Mucosa of stomach (tissue), 1 donor: ENCODE measurements at regions not wholly inside any gene's neighbourhood (a gene's known extent, or its start where the extent isn't known, plus 50 kb on each side); places are given as distances from the start of the nearest gene placed in this dataset.

ENCODE experiments used
- H3K27me3 ChIP-seq: one replicate; pipeline ENCODE4 v1.7.0; 2013; ENCODE audit warnings: mild to moderate bottlenecking, low read length; ENCODE audit not compliant: control insufficient read depth, insufficient read depth
- H3K36me3 ChIP-seq: one replicate; pipeline ENCODE4 v1.7.0; 2013; ENCODE audit warnings: low read length; ENCODE audit not compliant: control insufficient read depth, insufficient read depth
- H3K4me1 ChIP-seq: one replicate; pipeline ENCODE4 v1.7.0; 2013; ENCODE audit warnings: mild to moderate bottlenecking, low read length; ENCODE audit not compliant: control insufficient read depth, insufficient read depth
- H3K4me3 ChIP-seq: one replicate; pipeline ENCODE4 v1.7.0; 2013; ENCODE audit warnings: low read length
- H3K9ac ChIP-seq: one replicate; pipeline ENCODE4 v1.7.0; 2013; ENCODE audit warnings: mild to moderate bottlenecking, low read length, moderate library complexity
- H3K9me3 ChIP-seq: one replicate; pipeline ENCODE4 v1.7.0; 2013; ENCODE audit warnings: mild to moderate bottlenecking, low read length, moderate library complexity; ENCODE audit not compliant: control insufficient read depth
- donor health status: Pancreatic carcinoma.

DNA sequence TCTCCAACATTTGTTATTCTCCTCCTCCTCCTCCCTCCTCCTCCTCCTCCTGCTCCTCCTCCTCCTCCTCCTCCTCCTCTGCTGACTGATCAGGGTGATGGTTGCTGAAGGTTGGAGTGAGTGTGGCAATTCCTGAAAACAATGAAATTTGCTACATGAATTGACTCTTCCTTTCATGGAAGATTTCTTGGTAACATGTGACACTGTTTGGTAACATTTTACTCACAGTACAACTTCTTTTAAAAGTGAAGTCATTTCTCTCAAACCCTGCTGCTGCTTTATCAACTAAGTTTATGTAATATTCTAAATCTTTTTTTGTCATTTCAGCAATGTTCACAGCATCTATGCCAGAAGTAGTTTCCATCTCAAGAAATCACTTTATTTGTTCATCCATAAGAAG lies 543.0 kb downstream of the MAFB start:
- Histone ChIP-seq H3K9ac (no peak overlapping the region), H3K4me3 (no peak overlapping the region), H3K27me3 (no peaks in the 10 kb centered on the region), H3K4me1 (no peaks in the 10 kb centered on the region), H3K9me3 (no peaks in the 10 kb centered on the region), H3K36me3 (no peaks in the 10 kb centered on the region)

DNA sequence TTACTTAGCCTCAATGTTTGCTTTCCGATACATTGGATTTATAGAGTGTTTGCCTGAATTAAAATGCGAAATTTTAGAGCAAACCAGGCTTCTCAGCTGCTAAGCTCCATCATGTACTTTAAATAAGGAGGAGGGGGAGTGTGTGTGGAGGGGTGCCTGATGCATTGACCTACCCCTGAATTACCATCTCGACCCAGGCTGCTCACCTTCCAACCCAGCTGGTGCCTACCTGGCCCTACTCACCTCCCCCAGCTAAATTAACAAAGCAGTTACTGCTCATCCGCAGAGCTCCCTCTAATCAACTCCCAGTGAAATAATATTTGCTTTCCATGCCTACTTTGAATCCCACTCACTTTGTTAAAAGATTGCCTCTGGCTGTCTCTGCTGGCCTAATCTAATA lies 544.5 kb downstream of the MAFB start:
- no peaks in the 10 kb centered on the region for H3K36me3 ChIP-seq
- no peak overlapping the region for H3K4me3 ChIP-seq
- no peaks in the 10 kb centered on the region for H3K4me1 ChIP-seq
- no peaks in the 10 kb centered on the region for H3K27me3 ChIP-seq
- no peaks in the 10 kb centered on the region for H3K9me3 ChIP-seq
- no peak overlapping the region for H3K9ac ChIP-seq

DNA sequence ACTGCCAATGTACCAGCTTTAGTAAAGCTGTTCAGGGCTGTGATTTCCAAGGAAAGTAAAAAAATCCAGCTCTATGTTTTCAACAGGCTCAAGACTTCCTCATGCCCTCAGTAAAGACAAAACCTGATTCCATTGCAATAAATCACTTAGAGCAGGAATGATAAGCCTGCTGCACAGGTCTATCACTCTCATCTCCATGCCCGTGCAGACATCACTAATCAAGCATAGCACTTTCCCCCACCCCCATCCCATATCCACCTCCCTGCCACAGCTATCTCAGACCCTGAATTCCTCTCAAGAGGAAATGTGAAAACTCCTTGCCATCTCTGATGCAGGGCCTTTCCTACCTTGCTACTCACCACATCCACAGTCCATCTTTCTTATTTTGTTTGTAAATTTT lies 554.9 kb downstream of the MAFB start:
- Histone ChIP-seq H3K36me3 (no peaks in the 10 kb centered on the region), H3K9ac (no peak overlapping the region), H3K4me1 (no peaks in the 10 kb centered on the region), H3K27me3 (no peaks in the 10 kb centered on the region), H3K4me3 (no peak overlapping the region), H3K9me3 (no peaks in the 10 kb centered on the region)

DNA sequence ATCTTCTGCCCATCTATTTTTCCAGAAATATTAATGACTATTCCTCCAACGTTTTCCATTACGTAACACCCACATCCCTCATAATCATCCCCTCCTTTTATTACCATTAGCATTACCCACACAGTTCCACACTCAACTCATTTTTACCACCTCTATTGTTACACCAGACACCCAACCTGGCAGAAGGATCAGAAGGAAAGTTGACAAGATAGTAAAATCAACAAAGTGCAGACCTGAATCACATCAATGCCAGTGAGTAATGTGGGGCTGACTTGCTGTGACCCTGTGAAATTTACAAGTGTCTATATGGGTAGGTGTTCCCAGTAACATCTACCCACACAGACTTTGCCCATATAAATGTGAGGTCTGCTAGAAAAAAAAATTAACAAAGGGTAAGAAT lies 568.2 kb downstream of the MAFB start:
- no peaks in the 10 kb centered on the region for H3K36me3 ChIP-seq
- no peak overlapping the region for H3K4me3 ChIP-seq
- no peaks in the 10 kb centered on the region for H3K9me3 ChIP-seq
- no peaks in the 10 kb centered on the region for H3K4me1 ChIP-seq
- no peak overlapping the region for H3K9ac ChIP-seq
- H3K27me3 ChIP-seq, result no peaks in the 10 kb centered on the region

DNA sequence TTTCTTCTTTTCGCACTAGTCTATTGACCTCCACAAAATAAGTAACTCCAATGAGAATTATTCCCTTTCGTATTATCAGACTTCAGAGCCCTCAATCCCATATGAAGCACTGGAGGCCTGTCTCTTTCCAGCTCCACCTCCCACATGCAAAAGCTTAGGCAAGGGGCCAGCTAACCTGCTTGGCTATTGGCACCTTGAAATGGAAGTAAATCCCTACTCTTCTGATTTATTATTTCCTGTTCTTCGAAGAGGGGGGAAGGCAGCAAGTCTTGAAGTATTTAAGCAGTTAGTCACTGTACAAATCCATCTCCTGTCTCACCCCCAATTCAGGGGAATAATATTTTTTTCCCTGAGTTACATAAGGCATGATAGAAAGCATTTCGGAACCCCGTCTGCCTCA lies 577.8 kb downstream of the MAFB start:
- Histone ChIP-seq H3K9me3 (no peaks in the 10 kb centered on the region), H3K4me3 (no peak overlapping the region), H3K4me1 (no peaks in the 10 kb centered on the region), H3K36me3 (no peaks in the 10 kb centered on the region), H3K27me3 (no peaks in the 10 kb centered on the region), H3K9ac (no peak overlapping the region)

- no peaks in the 10 kb centered on the region for H3K4me1 ChIP-seq
- H3K4me3 ChIP-seq, result no peak overlapping the region
- no peaks in the 10 kb centered on the region for H3K27me3 ChIP-seq
- H3K36me3 ChIP-seq, result no peaks in the 10 kb centered on the region
- H3K9ac ChIP-seq, result no peak overlapping the region
- no peaks in the 10 kb centered on the region for H3K9me3 ChIP-seq
Measured at GRCh38 chr20:40110311-40110831, 578.7 kb downstream of the MAFB start.

GRCh38 chr20:40109136-40109535 lies 579.9 kb downstream of the MAFB start:
- Histone ChIP-seq H3K4me3 (no peak overlapping the region), H3K9me3 (no peaks in the 10 kb centered on the region), H3K27me3 (no peaks in the 10 kb centered on the region), H3K9ac (no peak overlapping the region), H3K4me1 (no peaks in the 10 kb centered on the region), H3K36me3 (no peaks in the 10 kb centered on the region)

GRCh38 chr20:40108321-40108720 lies 580.7 kb downstream of the MAFB start:
- H3K9ac ChIP-seq, result no peak overlapping the region
- no peak overlapping the region for H3K4me3 ChIP-seq
- no peaks in the 10 kb centered on the region for H3K4me1 ChIP-seq
- H3K9me3 ChIP-seq, result no peaks in the 10 kb centered on the region
- no peaks in the 10 kb centered on the region for H3K36me3 ChIP-seq
- H3K27me3 ChIP-seq, result no peaks in the 10 kb centered on the region

GRCh38 chr20:40104959-40105358 lies 584.1 kb downstream of the MAFB start:
- H3K4me1 ChIP-seq, result no peaks in the 10 kb centered on the region
- H3K4me3 ChIP-seq, result no peak overlapping the region
- H3K9me3 ChIP-seq, result no peaks in the 10 kb centered on the region

DNA sequence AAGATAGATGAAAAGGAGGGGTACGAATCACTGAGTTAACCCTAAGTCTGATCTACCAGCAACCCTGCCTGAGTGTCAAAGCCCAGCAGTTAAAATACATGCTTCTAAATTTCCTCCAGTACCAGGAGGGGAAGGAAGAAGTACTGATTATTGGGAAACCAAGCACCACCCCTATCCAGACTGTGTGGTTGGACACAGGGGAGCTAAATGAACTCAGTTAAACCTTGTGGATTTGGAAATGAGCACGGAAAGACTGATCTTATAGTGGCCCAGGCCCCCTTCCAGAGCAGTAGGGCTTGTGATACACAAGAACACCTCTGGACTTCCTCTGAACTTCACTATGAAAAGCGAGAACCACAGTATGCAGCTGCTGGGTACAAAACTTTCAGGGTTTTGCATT lies 585.6 kb downstream of the MAFB start:
- H3K4me3 ChIP-seq, result no peak overlapping the region
- H3K4me1 ChIP-seq, result no peaks in the 10 kb centered on the region
- H3K36me3 ChIP-seq, result no peaks in the 10 kb centered on the region
- no peaks in the 10 kb centered on the region for H3K9me3 ChIP-seq
- no peak overlapping the region for H3K9ac ChIP-seq
- H3K27me3 ChIP-seq, result no peaks in the 10 kb centered on the region

More at GRCh38 chr20:40104959-40105358, 584.1 kb downstream of the MAFB start:
- no peaks in the 10 kb centered on the region for H3K36me3 ChIP-seq
- no peak overlapping the region for H3K9ac ChIP-seq
- H3K27me3 ChIP-seq, result no peaks in the 10 kb centered on the region

GRCh38 chr20:40101560-40101959 lies 587.5 kb downstream of the MAFB start:
- Histone ChIP-seq H3K9me3 (no peaks in the 10 kb centered on the region), H3K27me3 (no peaks in the 10 kb centered on the region), H3K9ac (no peak overlapping the region), H3K4me1 (no peaks in the 10 kb centered on the region), H3K36me3 (no peaks in the 10 kb centered on the region), H3K4me3 (no peak overlapping the region)

- no peaks in the 10 kb centered on the region for H3K9me3 ChIP-seq
- no peaks in the 10 kb centered on the region for H3K27me3 ChIP-seq
- H3K36me3 ChIP-seq, result no peaks in the 10 kb centered on the region
- no peak overlapping the region for H3K9ac ChIP-seq
- H3K4me3 ChIP-seq, result no peak overlapping the region
- H3K4me1 ChIP-seq, result no peaks in the 10 kb centered on the region
Measured at GRCh38 chr20:40100261-40100660, 588.8 kb downstream of the MAFB start.

- Histone ChIP-seq H3K36me3 (no peaks in the 10 kb centered on the region), H3K4me1 (no peaks in the 10 kb centered on the region)
Measured at GRCh38 chr20:40090236-40090635, 598.8 kb downstream of the MAFB start.

More at GRCh38 chr20:40090236-40090635, 598.8 kb downstream of the MAFB start:
- H3K9ac ChIP-seq, result no peak overlapping the region
- no peaks in the 10 kb centered on the region for H3K27me3 ChIP-seq
- no peak overlapping the region for H3K4me3 ChIP-seq
- H3K9me3 ChIP-seq, result no peaks in the 10 kb centered on the region
